ENCODE measurements at regions not wholly inside any gene's neighbourhood (a gene's known extent, or its start where the extent isn't known, plus 50 kb on each side); places are given as distances from the start of the nearest gene placed in this dataset.

DNA sequence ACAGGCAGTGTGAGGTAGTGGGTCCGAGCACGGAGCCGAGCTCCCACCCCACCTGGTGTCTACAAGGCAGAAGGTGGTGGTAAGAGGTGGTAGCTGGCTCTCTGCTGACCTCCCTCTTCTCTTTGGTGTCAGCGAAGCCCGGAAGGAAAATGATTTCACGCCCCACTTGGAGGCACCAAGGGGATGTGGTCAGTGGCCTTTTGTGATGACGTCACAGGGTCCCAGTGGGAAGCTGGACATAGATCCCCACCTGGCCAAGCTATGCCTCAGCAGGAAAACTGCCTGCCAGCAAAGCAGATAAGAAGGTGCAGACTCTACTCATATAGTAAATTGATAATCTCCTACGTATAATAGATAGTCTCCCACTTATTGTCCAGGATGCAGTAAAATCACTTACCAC, 183.7 kb upstream of the ALKAL2 start:
- no peak for DNase-seq

DNA sequence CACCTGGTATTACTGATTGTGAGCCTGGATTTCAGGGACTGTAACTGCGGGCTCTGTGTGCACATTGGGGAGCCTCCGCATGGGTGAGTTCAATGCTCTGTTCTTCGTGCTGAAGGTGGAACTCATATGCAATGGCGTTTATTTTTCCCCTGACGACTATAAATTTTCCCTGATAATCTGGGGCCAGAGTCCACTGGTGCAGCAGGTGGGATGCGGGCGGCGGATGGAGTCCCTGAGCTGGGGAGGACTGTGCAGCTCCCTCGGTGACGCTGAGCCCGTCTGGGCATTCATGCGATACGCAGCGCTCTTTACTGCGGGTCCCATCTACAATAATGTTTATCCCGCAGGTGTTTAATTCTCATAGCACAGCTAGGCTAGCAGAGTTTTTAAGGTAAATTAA, 181.6 kb upstream of the ALKAL2 start:
- no peak for DNase-seq

DNA sequence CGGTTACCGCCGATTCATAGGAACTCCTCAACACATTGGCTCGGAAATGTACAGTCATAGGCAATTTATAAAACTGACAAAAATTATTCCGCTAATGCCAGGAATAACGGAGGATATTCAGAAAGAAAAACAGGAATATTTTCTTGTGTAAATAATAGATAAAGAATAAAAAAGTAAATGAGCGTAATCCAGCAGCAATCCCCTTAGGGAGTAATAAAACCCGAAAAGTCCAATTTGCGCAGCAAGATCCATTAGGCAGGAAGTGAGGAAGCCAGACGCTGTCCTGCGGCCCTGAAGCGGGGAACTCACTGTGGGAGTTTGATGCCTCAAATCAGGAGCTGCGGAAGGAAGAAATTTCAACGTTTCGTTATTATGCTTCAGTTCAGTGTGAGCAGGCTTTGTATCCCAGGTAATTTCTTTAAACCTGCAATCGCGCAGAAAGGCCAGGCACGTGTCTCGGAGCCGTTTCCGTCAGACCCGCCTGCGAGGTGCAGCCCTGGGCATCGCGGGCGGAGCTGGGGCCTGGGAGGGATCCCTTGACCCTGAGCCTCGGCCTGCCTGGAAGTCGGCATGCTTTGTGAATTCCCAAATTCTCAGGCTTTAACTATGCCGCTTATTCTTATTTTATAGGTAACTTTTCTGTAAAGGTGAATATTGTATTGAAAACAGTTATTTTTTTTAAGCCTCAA, 180.9 kb upstream of the ALKAL2 start:
- DNase-seq, result no peak

DNA sequence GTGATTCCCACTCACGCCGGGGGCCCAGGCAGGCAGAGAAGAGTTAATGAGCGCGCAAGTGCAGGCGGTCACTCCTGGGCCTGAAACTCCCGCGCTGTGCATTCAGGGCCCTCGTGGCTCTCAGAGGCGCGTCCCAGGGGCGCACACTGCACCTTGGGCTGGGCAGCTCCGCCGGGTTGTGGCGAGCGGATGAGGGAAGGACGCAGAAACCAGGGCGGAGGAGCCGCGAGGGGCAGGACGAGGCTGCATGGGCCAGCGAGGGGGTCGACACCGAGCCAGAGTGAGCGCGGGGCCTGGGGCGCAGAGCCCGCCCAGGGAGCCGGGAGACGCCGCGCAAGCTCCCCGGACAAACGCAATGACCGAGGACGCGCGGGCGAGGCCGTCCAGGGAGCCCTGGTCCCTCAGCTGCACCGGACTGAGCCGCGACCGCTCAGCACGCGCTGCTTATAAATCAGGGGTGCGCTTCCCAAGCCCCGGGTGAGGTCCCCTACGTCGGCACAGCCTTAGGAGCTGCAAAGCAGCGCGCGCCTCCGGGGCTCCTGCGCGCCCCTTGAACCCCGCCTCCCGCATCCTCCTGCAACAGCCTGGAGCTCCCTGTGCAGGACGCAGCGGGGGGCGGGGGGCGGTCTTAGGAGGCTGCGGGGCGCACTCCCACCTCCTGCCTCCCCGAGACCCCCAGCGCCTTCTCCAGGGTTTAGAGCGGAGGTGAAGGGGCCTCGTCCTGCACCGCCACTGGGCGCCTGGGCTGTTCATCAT, 180.2 kb upstream of the ALKAL2 start:
- DNase-seq, result no peak

DNA sequence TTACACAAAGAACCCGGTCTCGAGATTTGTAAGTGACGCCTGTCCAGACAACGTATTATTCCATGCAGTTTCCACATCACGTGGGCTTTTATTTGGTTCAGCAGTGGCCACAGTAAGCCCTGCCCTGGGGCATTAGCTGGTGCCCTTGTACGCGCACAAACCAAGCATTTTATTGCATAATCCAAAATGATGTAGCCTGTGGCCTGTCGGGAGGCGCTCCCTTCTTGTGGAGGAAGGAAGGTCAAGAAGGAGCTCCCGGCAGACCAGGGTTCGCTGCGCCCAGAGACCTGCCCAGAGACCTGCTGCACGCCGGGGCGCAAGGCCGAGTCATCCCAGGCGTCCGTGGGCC, 179.6 kb upstream of the ALKAL2 start:
- DNase-seq, result no peak

DNA sequence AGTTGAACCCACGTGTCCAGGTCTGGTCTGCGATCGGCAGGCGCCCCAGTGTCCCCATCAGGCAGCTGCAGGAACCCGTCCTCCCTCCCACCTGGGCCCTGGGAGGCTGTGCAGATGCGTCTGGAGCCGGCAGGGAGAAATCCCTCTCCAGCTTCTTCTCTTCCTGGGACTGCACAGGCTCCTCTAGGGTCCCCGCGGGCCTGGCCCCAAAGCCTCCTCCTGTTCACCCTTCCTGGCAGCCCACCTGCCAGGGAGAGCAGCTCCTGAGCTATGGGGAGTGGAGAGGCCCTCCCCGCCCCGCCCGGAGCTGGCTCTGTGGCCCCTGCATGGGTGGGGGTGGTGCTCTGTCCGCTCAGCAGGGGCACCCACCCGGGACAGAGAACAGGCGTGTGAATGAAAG, 179.2 kb upstream of the ALKAL2 start:
- no peak for DNase-seq

DNA sequence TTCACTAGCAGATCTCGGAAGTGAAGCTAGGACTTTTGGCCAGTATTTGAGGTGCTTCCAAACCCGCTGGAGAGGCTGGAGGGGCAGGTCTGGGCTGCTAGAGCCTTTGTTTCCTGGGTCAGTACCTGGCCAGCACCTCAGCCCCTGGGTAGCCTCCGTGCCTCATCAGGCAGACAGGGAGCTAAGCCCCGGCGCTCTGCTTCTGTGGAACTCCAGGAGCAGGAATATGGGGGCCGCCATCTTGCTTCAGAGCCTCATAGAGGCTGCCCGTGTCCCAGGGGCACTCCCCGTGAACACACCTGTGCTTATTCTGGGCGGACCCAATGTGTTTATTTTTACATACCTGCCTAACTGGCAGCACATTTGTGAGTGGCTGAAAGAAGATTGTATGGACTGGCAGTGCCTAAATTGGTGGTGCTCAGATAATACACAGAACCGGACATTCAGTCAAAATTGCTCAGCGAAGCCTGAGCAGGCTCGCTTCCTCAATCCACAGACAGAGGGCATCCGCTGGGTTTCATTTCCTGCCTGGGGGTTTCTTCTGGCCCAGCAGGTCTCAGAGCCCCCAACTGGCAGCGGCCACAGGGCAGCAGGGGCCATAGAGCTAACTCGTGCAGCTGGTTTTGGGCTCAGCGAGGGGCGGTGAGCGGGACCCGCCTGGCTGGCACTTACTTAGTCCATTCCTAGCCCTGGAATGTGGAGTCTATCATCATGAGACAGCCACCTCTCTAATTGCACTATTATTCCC, 176.8 kb upstream of the ALKAL2 start:
- DNase-seq, result no peak

DNA sequence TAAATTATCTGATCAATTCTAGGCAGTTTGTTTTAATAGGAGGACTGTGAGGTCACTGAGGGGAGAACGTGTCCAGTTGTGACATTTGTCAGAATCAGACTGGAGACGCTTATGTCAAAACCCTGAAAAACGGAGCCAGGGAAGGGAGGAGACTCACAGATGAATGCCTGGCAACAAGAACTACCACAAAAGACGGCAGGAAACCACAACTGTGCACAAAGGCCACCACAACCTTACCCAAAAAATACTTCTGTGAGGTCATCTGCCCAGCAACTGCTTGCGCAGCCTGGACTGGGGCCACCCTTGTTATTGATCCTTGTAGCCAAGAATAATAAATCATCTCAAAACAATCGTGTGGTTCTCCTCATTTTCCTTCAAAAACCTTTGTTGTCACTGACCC, 173.0 kb upstream of the ALKAL2 start:
- peak; percentile 46 for DNase-seq

DNA sequence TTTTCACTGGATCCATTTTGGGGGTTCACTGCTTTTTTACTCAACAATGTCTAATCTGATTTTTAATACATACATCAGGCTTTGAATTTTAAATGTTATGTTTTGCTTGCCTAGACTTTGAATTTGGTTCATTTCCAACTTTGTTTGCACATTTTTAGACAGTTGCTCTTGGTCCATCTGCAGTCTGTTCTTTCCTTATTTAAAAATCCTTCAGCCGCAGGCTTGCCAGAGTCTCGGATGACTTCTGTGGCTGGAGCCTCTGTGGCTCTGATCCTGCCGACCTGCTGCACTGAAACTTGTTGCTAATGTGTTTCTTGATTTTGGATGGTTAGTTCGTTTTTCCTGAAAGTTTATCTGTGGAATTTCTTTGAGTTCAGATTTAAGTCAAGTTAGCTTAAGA, 172.0 kb upstream of the ALKAL2 start:
- no peak for DNase-seq

DNA sequence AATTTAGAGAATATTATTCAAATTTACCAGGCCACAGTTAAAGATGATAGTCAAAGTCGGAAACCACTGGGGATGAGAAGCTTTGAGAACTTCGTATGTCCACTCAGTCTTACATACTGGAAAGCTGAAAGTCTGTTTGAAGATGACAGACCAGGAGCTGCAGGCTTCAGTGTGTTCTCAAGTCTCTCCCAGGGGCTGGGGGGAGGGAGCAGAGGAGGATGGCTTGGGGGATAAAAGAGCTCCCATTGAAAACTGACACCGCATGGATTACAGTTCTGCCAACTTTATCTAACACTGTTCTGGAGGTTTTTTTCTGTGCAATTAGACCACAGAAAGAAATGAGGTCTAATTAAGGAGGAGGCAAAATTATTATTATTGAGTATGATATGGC, 170.5 kb upstream of the ALKAL2 start:
- no peak for DNase-seq

DNA sequence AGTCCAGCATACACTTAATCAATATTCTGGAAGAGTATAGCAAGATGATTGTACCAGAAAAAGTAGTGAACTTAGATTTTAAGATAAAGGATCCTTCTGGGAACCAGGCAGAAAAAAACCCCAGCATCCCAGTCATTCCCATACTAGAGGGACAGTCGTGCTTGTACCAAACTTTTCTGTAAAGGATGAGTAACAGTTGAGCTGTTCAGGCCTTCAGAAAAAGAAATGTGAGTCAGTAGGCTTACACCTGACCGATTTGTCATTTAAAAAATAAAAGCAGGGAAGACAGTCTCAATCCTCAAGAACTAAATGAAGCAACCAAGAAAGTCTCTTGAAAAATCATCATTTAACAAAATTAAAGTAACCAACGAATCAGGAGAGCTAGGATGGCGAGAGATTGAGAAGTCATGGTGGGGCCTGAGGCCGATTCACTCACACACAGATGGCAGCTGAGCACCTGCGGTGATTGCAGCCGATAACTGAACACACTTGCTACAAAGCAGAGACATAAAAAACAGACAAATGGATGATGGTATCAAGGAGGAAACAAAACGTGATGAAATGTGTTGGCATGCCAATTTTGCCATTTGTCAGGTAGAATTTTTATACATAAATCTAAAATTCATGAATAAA, 170.0 kb upstream of the ALKAL2 start:
- DNase-seq, result no peak

DNA sequence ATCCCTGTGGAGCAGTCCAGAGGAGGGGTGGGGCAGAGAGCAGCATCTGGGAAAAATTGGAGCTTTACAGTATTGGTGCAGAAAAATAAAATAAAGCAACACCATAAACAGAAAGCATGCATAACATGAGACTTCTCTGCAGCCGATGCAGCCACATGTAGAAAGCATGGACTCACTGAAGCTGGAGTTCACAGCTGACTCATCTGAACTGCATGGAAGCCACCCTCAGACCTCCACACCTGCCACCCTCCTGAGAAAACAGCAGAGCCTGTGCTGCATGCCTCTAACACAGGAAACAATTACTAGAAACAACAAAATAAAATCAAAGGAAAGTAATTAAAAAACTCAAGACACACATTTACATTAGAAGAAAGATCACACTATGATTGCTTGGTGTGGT, 169.4 kb upstream of the ALKAL2 start:
- no peak for DNase-seq

DNA sequence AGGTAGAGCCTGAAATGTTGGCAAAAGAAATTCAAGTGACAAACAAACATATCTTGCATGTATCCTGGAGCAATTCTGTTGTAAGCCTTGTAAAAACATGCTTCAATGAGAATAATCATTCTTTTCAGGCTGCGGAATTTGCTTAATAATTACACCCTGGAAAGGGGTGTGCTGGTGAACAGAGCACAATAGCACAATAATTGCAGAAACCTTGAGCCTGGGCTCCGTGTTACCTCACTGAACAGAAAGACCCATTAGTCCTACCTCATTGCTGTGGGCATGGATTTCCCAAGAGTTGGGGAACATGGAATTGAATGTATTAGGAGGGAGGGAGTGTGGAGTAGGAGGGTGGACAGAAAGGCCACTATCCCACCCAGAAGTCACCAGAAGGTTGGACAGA, 168.0 kb upstream of the ALKAL2 start:
- DNase-seq, result no peak

DNA sequence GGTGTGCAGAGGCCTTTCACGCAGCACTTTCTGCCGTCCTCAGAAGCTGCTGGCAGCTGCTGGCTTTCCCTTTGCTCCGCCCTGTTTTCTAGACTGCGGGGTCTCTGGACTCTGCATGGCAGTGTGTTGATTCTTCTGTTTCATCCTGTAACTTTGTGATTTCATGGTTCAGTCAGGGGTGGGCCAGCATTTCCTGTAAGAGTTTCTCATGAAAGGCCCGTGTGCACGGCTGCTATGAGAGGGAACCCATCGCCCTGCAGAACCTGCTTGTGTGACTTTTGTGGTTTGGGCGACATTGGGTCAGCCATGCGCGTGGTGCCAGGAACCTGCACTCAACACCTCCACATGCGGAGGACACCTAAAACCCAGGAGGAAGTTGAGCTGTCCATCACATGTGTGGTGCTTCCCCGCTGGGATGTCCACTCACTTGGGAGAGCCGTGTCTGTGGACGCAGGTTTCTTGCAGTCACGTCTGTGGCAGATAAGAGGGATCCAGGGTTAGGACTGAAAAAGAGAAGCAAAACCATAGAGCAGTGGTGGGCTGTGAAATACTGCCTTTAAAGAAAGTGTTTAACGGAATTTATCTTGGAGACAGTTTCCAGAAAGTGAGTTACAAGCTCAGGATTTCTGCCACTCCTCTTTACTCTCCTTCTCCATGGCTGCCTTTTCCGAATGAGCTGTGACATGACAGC, 167.3 kb upstream of the ALKAL2 start:
- no peak for DNase-seq

DNA sequence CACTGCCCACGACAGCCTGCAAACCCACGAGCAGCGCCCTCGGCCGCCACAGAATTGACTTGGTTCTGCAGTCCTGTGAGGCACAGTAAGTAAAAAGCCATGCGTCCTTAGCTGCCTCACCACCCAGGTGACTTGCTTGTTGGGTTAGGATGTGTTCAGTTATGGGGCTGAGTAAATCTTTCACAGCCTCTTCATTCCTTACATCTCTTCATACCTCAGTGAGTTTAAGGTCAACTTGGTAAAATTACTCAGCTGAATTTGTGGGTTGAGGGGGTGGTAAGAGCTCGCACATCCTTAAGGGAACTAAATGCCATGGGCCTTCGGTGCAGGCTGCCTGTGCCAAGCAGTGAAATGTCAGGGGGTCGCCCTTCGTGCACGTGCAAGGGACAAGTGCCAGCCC, 165.2 kb upstream of the ALKAL2 start:
- DNase-seq, result no peak

DNA sequence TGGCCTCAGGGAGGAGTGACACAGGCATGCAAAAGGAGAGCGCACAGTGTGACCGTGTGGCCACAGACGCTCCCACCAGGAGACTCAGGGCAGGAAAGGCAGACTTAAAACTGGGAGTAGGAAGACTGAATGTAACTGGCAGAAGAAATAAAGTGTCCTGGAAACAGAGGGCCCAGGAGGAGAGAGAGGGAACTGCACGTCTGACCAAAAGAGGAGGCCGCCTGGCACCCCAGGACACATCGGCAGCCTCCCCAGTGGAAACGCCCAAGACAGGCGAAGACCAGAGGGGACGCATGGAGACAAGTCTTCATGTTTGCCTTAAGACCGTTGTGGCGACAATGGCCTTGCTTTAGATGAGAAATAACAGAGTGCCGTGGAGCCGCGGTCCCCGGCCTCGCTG, 163.6 kb upstream of the ALKAL2 start:
- DNase-seq, result no peak

DNA sequence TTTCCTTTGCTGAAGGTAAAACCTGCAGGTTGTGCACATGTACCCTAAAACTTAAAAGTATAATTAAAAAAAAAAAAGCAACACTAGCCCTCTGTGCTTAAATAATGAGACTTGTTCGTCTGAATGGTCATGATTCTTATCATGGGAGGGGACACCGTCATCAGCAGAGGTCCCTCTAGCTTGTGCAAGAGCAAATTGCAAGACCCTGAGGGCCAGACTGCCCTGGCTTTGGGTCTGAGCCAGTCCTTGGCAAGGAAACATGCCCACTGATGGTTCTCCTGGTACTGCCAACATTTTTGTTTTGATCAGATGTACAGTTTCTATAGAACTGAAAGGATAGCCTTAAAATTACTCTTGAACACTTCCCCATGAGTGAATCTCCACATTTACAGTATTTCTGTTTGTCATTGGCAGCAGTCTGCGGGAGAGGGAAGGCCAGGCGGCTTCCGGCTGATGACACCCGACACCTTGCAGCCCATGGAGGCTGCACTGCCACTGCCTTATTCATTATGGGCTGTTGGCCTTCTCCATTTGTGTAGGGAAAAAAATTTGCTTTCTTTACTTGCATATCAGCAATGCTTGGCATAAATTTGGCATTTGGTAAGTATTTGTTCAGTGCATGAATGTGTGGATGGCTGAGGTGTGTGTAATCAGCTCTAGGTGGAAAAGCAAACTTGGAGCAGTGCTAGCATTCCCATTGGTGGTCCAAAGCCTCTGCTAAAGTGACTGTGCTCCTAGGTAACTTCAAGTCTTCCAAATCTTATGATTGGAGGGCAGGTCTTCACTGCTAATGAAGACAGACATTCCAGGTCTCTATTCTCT, 161.6 kb upstream of the ALKAL2 start:
- no peak for DNase-seq

DNA sequence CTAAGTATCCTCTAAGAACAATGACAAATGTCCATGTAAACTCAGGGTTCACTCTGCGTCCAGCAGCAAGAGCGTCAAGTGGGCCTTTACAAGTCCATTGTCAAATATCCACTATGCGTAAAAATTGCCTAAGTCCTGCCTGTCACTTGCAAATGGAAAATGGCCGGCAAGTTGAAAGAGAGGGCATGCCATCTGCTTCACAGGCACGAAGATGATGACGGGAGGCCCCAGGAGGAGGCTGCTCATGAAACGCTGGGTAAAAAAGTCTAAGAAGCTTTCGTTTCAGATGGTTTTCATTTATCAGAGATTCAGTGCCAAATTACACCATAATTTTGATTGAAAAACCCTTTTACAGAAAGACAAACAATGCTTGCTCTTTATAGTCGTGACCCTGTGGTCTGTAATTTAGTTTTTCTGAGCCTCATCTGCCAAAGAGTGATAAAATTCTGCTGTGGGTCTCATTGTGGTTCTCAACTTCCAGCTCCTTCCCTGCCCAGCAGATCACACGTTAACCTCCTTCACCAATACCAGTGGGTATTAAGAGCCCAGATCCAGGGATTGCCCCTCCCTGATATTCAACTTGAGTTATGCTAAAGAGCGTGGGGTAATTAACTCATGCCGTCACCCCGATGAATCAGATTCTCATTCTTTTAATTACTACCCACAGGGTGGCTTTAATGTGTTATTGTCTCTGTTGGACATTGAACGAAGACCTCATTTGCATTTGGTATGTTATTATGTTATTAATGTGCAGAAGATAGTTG, 160.2 kb upstream of the ALKAL2 start:
- no peak for DNase-seq

DNA sequence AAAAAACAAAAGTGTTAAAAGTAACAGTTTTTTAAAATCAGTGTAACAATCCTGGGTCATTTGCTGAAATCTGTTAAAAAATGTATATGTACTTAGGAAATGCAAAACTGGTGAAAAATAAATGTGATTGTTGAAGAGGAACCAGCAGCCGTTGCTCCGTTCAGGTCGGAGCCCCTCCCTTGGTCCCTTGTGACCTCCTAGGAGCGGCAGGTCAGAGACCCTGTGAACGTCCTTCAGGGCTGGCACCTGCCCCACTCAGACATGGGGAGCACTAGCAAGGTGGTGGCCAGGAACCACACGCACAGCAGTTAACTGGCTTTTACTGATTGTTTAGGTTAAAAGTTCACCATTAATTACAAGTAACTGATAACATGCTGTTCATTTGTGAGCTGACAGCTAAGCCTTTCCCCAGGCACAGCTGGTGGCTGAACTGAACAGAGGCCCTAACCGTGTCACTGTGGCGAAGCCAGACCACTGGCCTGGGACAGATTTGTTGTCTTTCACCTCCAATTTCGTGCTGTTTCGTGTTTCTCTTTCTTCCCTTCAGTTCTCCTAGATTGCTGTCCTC, 159.2 kb upstream of the ALKAL2 start:
- no peak for DNase-seq

DNA sequence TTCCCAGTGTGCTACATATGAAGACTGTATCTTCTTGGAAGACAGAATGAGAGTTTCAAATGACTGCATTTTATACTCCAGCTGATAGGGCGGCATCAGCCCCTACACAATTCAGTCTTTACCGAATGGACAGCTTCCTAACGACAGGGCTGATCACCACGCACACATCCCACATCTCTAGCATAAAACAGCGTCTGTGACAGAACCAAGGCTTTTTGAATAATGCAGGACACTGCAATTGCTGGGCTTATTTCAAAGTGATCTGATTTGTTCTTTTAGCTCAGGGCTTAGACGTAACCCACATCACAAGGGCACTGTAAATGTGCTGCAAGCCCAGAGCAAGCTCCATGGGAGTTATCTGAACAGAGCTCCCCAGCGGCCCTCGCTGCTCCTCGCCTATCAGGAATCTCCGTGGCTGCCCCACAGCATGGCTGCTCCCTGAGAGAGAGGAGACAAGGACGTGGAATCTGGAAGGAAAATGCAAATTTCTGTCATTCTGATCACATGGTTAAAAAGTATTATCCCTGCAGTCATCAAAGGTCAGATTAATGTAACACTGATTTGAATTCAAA, 158.5 kb upstream of the ALKAL2 start:
- no peak for DNase-seq

DNA sequence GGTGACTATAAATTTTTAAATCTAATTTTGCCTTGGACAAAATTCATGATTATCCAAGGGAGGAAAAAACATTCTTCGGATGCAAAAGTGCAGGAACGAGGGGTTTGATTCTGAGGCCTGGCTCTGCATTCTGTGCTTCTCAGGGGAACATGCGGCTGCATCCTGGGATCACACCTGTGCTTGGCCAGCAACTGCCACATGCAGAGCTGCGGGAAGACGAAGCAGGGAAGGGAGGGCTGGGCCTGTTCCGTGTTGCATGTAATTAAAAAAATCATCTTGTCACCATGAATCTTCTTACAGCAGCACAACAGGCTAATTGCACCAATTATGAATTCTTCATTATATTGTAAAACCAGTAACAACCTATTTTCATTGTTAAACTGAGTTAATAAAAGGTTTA, 158.0 kb upstream of the ALKAL2 start:
- DNase-seq, result no peak
